ENCODE measurements at regions not wholly inside any gene's neighbourhood (a gene's known extent, or its start where the extent isn't known, plus 50 kb on each side); places are given as distances from the start of the nearest gene placed in this dataset.

DNA sequence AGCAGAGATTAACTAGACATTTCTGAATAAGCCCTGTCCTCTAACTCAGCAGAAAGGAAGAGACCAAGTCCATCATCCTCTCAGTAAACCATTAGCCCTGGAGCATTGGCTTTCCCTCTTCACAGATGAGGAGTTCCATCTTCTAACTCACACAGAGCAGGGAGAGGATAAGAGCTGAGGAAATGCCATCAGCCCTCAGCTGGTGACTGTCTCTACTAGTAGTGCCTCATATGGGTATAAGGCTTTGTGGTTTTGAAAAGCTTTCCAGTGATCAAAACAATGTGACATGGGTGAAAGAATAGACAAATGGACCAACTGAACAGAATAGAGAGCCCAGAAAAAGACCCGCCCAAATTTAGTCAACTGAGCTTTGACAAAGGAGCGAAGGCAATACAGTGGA is 197.2 kb upstream of the NUDT4 start:
- no peak for DNase-seq

- DNase-seq = no peak
These were observed 196.2 kb upstream of the NUDT4 start for GRCh38 chr12:93181409-93181965.

GRCh38 chr12:93183940-93184671 is 193.6 kb upstream of the NUDT4 start:
- DNase-seq = peak; percentile 27

DNA sequence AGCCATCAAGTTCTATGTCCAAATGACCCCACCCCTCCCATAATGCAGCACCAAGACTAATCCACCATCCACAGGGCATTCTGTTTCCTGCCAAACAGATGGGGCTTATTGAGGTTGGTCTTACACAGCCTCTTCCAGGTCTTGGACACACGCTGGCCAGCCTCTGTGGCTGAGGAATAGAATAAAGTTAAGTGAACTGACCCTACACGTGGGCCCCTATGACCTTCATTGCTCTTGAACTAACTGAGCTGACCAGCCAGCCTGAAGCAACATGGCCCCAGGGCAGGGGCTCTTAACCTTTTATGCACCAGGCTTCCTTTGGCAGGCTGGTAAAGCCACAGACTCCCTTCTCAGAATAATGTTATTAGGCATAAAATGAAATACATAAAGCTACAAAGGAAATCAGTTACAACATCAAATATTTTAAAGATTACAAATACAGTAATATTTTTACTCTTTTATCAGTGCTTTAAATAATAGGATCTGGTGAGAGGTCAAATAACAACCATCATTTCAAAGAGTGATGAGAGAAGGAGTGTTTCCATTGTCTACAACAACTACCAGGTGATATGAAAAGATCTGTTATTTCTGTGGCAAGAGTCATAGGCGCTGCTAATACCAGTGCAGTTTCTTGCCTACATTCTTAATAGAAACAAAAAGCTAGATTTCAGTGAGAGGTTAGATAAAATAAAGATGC is 192.9 kb upstream of the NUDT4 start:
- peak; percentile 9 for DNase-seq

GRCh38 chr12:93185369-93185741 is 192.4 kb upstream of the NUDT4 start:
- no peak for DNase-seq

DNA sequence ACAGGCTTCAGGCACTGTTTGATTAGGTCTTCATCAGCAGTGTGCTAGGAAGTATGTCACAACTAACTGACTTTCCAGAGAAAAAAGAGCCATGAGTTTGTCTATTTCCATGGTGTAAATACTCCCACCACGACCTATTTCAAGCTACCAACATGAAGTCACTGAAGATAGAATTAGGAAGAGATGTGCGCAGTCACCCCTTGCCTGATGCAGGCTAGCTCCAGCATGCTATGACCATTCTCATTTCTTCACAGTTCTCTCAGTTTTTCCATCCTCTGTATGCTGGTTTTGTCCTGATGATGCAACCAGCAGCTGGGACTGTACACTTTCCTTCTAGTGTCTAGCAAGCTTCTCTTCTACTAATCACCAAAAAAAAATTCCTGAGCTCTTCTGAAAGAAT is 191.6 kb upstream of the NUDT4 start:
- DNase-seq = no peak

- no peak for DNase-seq
These were observed 191.1 kb upstream of the NUDT4 start for GRCh38 chr12:93186621-93187020.

GRCh38 chr12:93191423-93191822 is 186.3 kb upstream of the NUDT4 start:
- no peak for DNase-seq

DNA sequence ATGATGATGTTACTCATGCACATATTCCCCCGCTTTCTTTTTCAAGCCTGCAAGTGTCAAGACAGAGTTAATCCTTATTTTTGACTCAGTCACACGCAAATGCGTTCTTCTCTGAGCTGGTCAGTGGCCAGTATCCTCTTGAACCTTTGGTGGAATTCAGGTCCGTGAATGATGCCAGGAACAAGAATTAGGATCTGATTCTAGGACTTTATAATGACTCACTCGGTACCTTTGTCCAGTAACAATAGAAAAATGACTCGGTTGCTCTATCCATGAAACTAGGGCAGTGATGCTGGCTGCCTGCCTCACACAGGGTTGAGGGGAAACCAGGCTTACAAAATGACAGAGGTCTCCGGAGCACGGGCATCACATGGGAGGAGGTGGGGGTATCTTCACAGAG is 185.8 kb upstream of the NUDT4 start:
- DNase-seq = no peak

DNA sequence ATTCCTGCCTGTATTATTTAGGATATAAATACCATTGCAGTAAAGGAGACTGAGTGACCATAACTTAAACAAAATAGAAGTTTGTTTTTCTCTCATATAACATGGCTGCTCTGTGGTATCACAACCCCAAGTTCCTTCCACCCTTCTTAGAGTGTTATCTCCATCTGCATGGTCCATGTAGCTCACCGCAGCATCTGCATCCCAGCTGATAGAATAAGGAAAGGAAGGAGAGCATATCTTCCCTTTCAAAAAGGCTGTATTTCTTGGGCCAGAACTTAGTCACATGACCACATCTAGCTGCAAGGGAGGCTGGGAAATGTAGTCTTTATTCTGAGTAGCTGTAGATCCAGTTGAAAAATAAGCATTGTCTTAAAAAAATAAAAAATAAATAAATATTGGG is 184.8 kb upstream of the NUDT4 start:
- no peak for DNase-seq

DNA sequence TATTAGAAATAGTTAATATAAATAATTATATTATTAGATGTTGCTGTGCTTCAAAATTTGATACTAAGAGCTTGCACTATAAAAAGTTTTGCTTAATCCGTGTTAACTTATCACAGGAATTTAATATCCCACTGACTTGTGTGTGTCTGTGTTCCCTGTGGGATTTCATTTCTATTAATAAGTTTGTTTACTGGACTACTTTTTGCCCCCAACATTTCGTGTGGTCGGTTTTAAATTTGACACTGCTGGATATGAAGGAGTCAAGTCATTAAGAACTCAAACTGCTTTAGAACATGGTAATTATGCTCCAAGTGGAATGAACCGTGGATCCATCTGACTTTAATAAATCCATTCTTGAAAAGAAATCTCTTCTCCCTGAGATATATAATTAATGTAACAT is 182.2 kb upstream of the NUDT4 start:
- no peak for DNase-seq

GRCh38 chr12:93197067-93197593 is 180.6 kb upstream of the NUDT4 start:
- no peak for DNase-seq

GRCh38 chr12:93198086-93198485 is 179.6 kb upstream of the NUDT4 start:
- no peak for DNase-seq

DNA sequence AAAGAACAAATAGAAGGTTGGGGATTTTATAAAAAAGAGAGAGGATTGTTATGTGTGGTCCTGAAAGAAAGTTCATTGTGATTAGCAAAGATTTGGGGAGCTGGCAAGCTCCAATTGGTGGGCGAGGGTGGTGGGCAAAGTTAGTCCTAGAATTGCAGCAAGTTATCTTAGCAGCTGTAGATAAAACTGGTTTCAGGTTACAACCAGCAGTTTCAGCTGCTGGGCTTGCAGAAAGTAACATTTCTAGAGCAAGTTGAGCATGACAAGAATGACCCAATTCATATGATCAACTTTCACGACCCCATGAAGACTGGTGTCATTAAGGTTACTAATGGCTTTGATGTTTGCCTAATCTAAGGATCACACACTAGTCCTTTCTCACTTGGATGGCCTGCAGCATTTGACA is 177.9 kb upstream of the NUDT4 start:
- no peak for DNase-seq

DNA sequence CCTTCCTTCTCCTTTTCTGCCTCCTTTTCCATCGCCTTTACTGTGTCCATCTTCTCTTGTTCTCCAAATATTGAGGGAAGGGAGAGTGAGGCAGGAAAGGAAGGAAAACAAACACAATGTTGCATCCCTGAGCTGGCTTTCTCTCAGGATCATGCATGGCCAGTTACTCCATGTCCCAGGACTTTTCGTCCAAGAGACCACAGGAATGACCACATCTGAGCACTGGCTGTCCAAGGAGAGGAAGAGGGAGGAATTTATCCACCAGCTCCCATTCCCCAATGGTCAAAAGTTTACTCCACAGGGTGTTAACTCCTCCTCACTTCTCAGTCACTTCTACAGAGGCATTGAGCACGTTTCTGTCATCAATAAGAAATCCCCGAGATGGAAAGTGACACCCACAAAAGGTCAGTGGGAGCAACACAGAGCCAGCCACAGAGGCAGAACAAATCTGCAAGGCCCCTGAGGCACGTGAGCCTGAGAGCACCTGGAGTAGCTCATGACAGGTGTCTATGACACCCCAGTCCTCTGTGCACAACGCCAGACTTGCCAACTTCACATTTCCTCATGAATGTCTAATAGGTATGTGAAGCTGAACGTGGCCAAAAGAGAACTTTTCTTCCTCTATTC is 177.3 kb upstream of the NUDT4 start:
- DNase-seq = no peak

GRCh38 chr12:93201990-93202389 is 175.7 kb upstream of the NUDT4 start:
- no peak for DNase-seq

DNA sequence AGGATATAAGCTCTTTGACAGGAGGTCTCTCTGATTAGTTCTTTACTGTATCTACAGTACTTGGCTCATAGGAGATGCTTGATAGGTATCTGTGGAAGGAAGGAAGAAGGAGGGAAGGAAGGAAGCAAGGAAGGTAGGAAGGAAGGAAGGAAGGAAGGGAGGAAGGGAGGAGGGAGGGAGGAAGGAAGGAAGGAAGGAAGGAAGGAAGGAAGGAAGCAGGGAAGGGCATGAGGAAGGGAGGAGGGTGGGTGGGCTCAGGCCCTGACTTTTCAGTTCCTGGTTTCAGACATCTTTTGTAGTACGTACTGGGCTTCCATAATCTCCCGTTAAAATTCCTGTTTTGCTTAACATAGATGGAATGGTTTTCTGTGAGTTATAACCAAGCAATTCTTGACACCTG is 175.0 kb upstream of the NUDT4 start:
- DNase-seq = no peak

GRCh38 chr12:93203361-93203760 is 174.4 kb upstream of the NUDT4 start:
- no peak for DNase-seq

- no peak for DNase-seq
These were observed 172.8 kb upstream of the NUDT4 start for GRCh38 chr12:93204896-93205295.

DNA sequence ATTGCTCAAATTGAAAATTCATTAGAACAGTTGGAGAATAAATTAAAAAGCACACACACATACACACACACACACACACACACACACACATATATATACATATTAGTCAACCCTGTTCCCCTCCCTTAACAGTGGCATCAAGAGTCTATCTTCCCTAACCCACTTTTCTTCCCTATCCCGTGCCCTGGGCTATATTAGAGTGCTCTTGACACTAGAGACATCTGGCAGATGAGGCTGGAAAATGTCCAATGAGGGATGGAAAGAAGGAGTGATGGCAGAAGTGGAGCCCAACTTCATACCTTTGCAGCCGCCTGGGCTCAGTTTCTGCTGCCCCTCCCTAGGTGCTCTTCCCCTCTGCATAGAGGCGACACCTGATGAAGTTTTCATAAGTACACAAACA is 172.4 kb upstream of the NUDT4 start:
- DNase-seq = no peak

GRCh38 chr12:93208011-93208410 is 169.7 kb upstream of the NUDT4 start:
- DNase-seq = no peak

- no peak for DNase-seq
These were observed 163.0 kb upstream of the NUDT4 start for GRCh38 chr12:93214523-93215289.

- no peak for DNase-seq
These were observed 162.4 kb upstream of the NUDT4 start for GRCh38 chr12:93215290-93215678.

Data from right kidney (tissue), 1 donor.